K562 (cell line): ENCODE measurements at regions not wholly inside any gene's neighbourhood (a gene's known extent, or its start where the extent isn't known, plus 50 kb on each side); places are given as distances from the start of the nearest gene placed in this dataset.

Source experiments
- C11orf30 ChIP-seq: fragments of 450-650 bp; IDR thresholded peaks from 2 replicates; pipeline ENCODE4 v1.6.1; 2016; ENCODE audit warnings: low read depth, mild to moderate bottlenecking
- FOSL1 ChIP-seq: fragments of 200-800 bp; sonication (Bioruptor generic); conservative IDR thresholded peaks from 2 replicates; pipeline ENCODE4 v1.6.1; 2016; ENCODE audit warnings: missing genetic modification characterization, missing compliant biosample characterization
- HMG20B ChIP-seq: fragments of 250-450 bp; sonication (Bioruptor Pico); IDR thresholded peaks from 2 replicates; pipeline ENCODE4 v1.5.0; 2021; ENCODE audit warnings: mild to moderate bottlenecking
- HNRNPH1 ChIP-seq: fragments of 200-400 bp; formaldehyde crosslinking; optimal IDR thresholded peaks from 2 replicates; pipeline ENCODE3; 2017; ENCODE audit warnings: low read depth, mild to moderate bottlenecking, low read length, moderate library complexity
- KAT7 ChIP-seq: sonication (generic); formaldehyde crosslinking; IDR thresholded peaks from 2 replicates; pipeline ENCODE4 v1.8.0; 2022; ENCODE audit warnings: missing genetic modification reagents, mild to moderate bottlenecking, borderline replicate concordance
- MAFF ChIP-seq: IDR thresholded peaks from 2 replicates; pipeline ENCODE4 v1.6.1; 2012; ENCODE audit warnings: low read length, improper control_type of control experiment
- MAFG ChIP-seq: fragments of 450-650 bp; conservative IDR thresholded peaks from 2 replicates; pipeline ENCODE4 v1.6.1; 2016; ENCODE audit warnings: missing genetic modification characterization, missing compliant biosample characterization
- MAFK ChIP-seq: IDR thresholded peaks from 2 replicates; pipeline ENCODE4 v1.6.1; 2011; ENCODE audit warnings: low read length, improper control_type of control experiment
- PHB2 ChIP-seq: fragments of 450-650 bp; IDR thresholded peaks from 2 replicates; pipeline ENCODE4 v1.6.1; 2017; ENCODE audit warnings: low read depth
- SAFB2 ChIP-seq: fragments of 200-400 bp; formaldehyde crosslinking; IDR thresholded peaks from 2 replicates; pipeline ENCODE4 v1.6.1; 2018; ENCODE audit warnings: borderline replicate concordance, low read length, low read depth, moderate library complexity; ENCODE audit not compliant: severe bottlenecking
- SIN3A ChIP-seq, 2 experiments: fragments of 150-350 bp in 1 of 2; IDR thresholded peaks; 2 replicates each; pipeline ENCODE4 v1.6.1; 2011 to 2016; ENCODE audit warnings: borderline replicate concordance in 2 of 2, low read depth in 2 of 2, low read length in 2 of 2, mild to moderate bottlenecking in 2 of 2, moderate library complexity in 2 of 2; ENCODE audit not compliant: control insufficient read depth in 1 of 2
- TAF15 ChIP-seq: fragments of 200-400 bp; formaldehyde crosslinking; IDR thresholded peaks from 2 replicates; pipeline ENCODE4 v1.6.1; 2017; ENCODE audit warnings: mild to moderate bottlenecking, low read depth, low read length, moderate library complexity
- TAF7 ChIP-seq: fragments of 450-650 bp; IDR thresholded peaks from 2 replicates; pipeline ENCODE4 v1.6.1; 2016; ENCODE audit warnings: missing genetic modification characterization, missing compliant biosample characterization
- TCFL5 ChIP-seq: fragments of 250-450 bp; sonication (Bioruptor Pico); conservative IDR thresholded peaks from 2 replicates; pipeline ENCODE4 v1.6.1; 2021; ENCODE audit warnings: mild to moderate bottlenecking, moderate library complexity, matching md5 sums
- ZNF445 ChIP-seq: fragments of 250-450 bp; sonication (Bioruptor Pico); IDR thresholded peaks from 2 replicates; pipeline ENCODE4 v1.4.0; 2020; ENCODE audit warnings: low read depth, mild to moderate bottlenecking, moderate library complexity
- ZNF696 ChIP-seq: fragments of 250-450 bp; sonication (Bioruptor Pico); conservative IDR thresholded peaks from 2 replicates; pipeline ENCODE4 v1.4.0; 2020; ENCODE audit warnings: mild to moderate bottlenecking, moderate library complexity
- TF ChIP-seq, protein P1 (sequence below): sonication (generic); formaldehyde crosslinking; IDR thresholded peaks from 2 replicates; pipeline ENCODE4 v1.8.1; 2023; ENCODE audit warnings: mild to moderate bottlenecking, missing genetic modification reagents
- TF ChIP-seq, protein P2 (sequence below): fragments of 450-650 bp; formaldehyde crosslinking; conservative IDR thresholded peaks from 2 replicates; pipeline ENCODE4 v1.4.0; 2022; ENCODE audit warnings: mild to moderate bottlenecking, missing genetic modification characterization
- TF ChIP-seq, protein P3 (sequence below): sonication (generic); formaldehyde crosslinking; IDR thresholded peaks from 2 replicates; pipeline ENCODE4 v1.8.0; 2022; ENCODE audit warnings: missing genetic modification reagents, mild to moderate bottlenecking, borderline replicate concordance
- TF ChIP-seq, protein P4 (sequence below): sonication (generic); formaldehyde crosslinking; IDR thresholded peaks from 2 replicates; pipeline ENCODE4 v1.8.1; 2023; ENCODE audit warnings: missing genetic modification reagents, mild to moderate bottlenecking, borderline replicate concordance

DNA sequence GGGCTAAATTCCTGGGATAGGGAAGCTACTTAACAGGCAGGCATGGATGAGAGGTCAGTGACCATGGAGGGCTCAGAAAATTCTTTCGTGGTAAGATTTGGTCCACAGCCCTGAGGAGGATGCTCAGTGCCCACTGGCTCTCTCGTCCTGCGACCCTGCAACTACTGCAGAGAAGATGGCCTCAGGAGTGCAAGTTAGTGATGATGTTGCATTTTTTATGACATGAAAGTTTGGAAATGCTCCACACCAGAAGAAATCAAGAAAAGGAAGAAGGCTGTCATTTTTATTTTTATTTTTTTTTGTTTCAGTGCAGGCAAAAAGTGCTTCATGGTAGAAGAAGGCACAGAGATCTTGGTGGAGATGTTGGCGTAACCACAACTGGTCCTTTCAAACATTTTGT lies 238.6 kb upstream of the PARD3B start (continued):
- TF ChIP-seq, protein P1, sequence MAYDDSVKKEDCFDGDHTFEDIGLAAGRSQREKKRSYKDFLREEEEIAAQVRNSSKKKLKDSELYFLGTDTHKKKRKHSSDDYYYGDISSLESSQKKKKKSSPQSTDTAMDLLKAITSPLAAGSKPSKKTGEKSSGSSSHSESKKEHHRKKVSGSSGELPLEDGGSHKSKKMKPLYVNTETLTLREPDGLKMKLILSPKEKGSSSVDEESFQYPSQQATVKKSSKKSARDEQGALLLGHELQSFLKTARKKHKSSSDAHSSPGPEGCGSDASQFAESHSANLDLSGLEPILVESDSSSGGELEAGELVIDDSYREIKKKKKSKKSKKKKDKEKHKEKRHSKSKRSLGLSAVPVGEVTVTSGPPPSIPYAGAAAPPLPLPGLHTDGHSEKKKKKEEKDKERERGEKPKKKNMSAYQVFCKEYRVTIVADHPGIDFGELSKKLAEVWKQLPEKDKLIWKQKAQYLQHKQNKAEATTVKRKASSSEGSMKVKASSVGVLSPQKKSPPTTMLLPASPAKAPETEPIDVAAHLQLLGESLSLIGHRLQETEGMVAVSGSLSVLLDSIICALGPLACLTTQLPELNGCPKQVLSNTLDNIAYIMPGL (CRISPR knock-in tag): no peak
- TF ChIP-seq MAFG (tag) (0 out of 2 replicates have a peak, but pooled peaks have one; percentile 48), HMG20B (CRISPR knock-in tag) (no peak), C11orf30 (peak; percentile 40; the same call in 1 of the 2 replicates), ZNF445 (no peak), HNRNPH1 (no peak), MAFF (0 out of 2 replicates have a peak, but pooled peaks have one; percentile 20), FOSL1 (tag) (no peak), ZNF696 (CRISPR knock-in tag) (no peak), KAT7 (no peak), TCFL5 (CRISPR knock-in tag) (no peak), MAFK (peak; percentile 12; the same call in 1 of the 2 replicates), TAF15 (no peak), TAF7 (no peak), SAFB2 (no peak), PHB2 (no peak), SIN3A (IDR thresholded peaks at IDR 0.05; ENCODE audit: borderline replicate concordance in 2 of 2, control insufficient read depth in 1 of 2, low read depth in 2 of 2, low read length in 2 of 2) (no peak)
- TF ChIP-seq, protein P2, sequence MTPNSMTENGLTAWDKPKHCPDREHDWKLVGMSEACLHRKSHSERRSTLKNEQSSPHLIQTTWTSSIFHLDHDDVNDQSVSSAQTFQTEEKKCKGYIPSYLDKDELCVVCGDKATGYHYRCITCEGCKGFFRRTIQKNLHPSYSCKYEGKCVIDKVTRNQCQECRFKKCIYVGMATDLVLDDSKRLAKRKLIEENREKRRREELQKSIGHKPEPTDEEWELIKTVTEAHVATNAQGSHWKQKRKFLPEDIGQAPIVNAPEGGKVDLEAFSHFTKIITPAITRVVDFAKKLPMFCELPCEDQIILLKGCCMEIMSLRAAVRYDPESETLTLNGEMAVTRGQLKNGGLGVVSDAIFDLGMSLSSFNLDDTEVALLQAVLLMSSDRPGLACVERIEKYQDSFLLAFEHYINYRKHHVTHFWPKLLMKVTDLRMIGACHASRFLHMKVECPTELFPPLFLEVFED (CRISPR knock-in tag): no peak
- TF ChIP-seq, protein P3, sequence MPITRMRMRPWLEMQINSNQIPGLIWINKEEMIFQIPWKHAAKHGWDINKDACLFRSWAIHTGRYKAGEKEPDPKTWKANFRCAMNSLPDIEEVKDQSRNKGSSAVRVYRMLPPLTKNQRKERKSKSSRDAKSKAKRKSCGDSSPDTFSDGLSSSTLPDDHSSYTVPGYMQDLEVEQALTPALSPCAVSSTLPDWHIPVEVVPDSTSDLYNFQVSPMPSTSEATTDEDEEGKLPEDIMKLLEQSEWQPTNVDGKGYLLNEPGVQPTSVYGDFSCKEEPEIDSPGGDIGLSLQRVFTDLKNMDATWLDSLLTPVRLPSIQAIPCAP (CRISPR knock-in tag): no peak
- TF ChIP-seq, protein P4, sequence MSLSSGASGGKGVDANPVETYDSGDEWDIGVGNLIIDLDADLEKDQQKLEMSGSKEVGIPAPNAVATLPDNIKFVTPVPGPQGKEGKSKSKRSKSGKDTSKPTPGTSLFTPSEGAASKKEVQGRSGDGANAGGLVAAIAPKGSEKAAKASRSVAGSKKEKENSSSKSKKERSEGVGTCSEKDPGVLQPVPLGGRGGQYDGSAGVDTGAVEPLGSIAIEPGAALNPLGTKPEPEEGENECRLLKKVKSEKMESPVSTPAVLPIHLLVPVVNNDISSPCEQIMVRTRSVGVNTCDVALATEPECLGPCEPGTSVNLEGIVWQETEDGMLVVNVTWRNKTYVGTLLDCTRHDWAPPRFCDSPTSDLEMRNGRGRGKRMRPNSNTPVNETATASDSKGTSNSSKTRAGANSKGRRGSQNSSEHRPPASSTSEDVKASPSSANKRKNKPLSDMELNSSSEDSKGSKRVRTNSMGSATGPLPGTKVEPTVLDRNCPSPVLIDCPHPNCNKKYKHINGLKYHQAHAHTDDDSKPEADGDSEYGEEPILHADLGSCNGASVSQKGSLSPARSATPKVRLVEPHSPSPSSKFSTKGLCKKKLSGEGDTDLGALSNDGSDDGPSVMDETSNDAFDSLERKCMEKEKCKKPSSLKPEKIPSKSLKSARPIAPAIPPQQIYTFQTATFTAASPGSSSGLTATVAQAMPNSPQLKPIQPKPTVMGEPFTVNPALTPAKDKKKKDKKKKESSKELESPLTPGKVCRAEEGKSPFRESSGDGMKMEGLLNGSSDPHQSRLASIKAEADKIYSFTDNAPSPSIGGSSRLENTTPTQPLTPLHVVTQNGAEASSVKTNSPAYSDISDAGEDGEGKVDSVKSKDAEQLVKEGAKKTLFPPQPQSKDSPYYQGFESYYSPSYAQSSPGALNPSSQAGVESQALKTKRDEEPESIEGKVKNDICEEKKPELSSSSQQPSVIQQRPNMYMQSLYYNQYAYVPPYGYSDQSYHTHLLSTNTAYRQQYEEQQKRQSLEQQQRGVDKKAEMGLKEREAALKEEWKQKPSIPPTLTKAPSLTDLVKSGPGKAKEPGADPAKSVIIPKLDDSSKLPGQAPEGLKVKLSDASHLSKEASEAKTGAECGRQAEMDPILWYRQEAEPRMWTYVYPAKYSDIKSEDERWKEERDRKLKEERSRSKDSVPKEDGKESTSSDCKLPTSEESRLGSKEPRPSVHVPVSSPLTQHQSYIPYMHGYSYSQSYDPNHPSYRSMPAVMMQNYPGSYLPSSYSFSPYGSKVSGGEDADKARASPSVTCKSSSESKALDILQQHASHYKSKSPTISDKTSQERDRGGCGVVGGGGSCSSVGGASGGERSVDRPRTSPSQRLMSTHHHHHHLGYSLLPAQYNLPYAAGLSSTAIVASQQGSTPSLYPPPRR (CRISPR knock-in tag): no peak
